Activated CD8-positive, alpha-beta T cell treated with anti-CD3 and anti-CD28 coated beads, Interleukin-2, amount 10 ng/mL, durations not matched to agents 7 days and 5 days (primary cell): ENCODE measurements at regions not wholly inside any gene's neighbourhood (a gene's known extent, or its start where the extent isn't known, plus 50 kb on each side); places are given as distances from the start of the nearest gene placed in this dataset.

Experiments used
- ATAC-seq: fragments of 150-1000 bp; cut with Tn5 transposase; one replicate; pipeline ENCODE4 v1.10.0; 2021; ENCODE audit warnings: moderate library complexity
- CTCF ChIA-PET: fragments of 350-600 bp; sonication (Branson Sonifier 250); formaldehyde crosslinking; loops from one replicate; lab custom pipeline; 2021; ENCODE audit warnings: antibody characterized with exemption; lab: Charles Lee
- POLR2A ChIA-PET: fragments of 350-600 bp; sonication (Branson Sonifier 250); formaldehyde crosslinking; loops from one replicate; lab custom pipeline; 2021; ENCODE audit warnings: antibody characterized with exemption; lab: Charles Lee
- DNase-seq: peaks from one replicate; pipeline ENCODE4 v3.0.0-alpha.2; 2020
- H3K27ac Mint-ChIP-seq: one replicate; pipeline ENCODE4 v1.8.0; 2021; ENCODE audit warnings: mild to moderate bottlenecking, mixed read lengths
- H3K27me3 Mint-ChIP-seq: one replicate; pipeline ENCODE4 v1.8.0; 2021; ENCODE audit warnings: low read depth, mixed read lengths
- H3K36me3 Mint-ChIP-seq: one replicate; pipeline ENCODE4 v1.8.0; 2021; ENCODE audit warnings: low read depth, mixed read lengths
- H3K4me1 Mint-ChIP-seq: one replicate; pipeline ENCODE4 v1.8.0; 2021; ENCODE audit warnings: low read depth, mixed read lengths
- H3K4me3 Mint-ChIP-seq: one replicate; pipeline ENCODE4 v1.8.0; 2021; ENCODE audit warnings: mild to moderate bottlenecking, mixed read lengths
- H3K9me3 Mint-ChIP-seq: one replicate; pipeline ENCODE4 v1.8.0; 2022; ENCODE audit warnings: mixed read lengths; ENCODE audit not compliant: insufficient read depth

GRCh38 chr10:131650169-131650705 is 250.6 kb upstream of the PPP2R2D start:
- ATAC-seq = no peak
- DNase-seq = no peak
- no peaks in the 10 kb centered on the region for H3K4me1 Mint-ChIP-seq
- peaks cover 9% of the 10 kb centered on the region for H3K27me3 Mint-ChIP-seq
- ChIA-PET POLR2A (no interaction called here), CTCF (no interaction called here)
- H3K27ac Mint-ChIP-seq = no peak overlapping the region
- no peak overlapping the region for H3K4me3 Mint-ChIP-seq
- H3K9me3 Mint-ChIP-seq = no peaks in the 10 kb centered on the region
- H3K36me3 Mint-ChIP-seq = no peaks in the 10 kb centered on the region

- Mint-ChIP-seq H3K4me1 (no peaks in the 10 kb centered on the region), H3K36me3 (no peaks in the 10 kb centered on the region), H3K9me3 (no peaks in the 10 kb centered on the region), H3K27ac (no peak overlapping the region), H3K27me3 (peaks cover 9% of the 10 kb centered on the region), H3K4me3 (no peak overlapping the region)
- CTCF ChIA-PET = no interaction called here
- POLR2A ChIA-PET = no interaction called here
- DNase-seq (no peak), ATAC-seq (no peak)
Measured at GRCh38 chr10:131650771-131651673, 249.8 kb upstream of the PPP2R2D start.

GRCh38 chr10:131651674-131652437 is 249.0 kb upstream of the PPP2R2D start:
- POLR2A ChIA-PET = no interaction called here

GRCh38 chr10:131652438-131653139 is 248.2 kb upstream of the PPP2R2D start:
- POLR2A ChIA-PET = no interaction called here
- Mint-ChIP-seq H3K4me1 (no peaks in the 10 kb centered on the region), H3K4me3 (no peak overlapping the region), H3K27me3 (peaks cover 9% of the 10 kb centered on the region), H3K9me3 (no peaks in the 10 kb centered on the region), H3K27ac (no peak overlapping the region), H3K36me3 (no peaks in the 10 kb centered on the region)
- DNase-seq (no peak), ATAC-seq (no peak)
- CTCF ChIA-PET = no interaction called here

More at GRCh38 chr10:131651674-131652437, 249.0 kb upstream of the PPP2R2D start:
- CTCF ChIA-PET = no interaction called here
- H3K4me3 Mint-ChIP-seq = no peak overlapping the region
- no peaks in the 10 kb centered on the region for H3K36me3 Mint-ChIP-seq
- DNase-seq (no peak), ATAC-seq (no peak)
- no peak overlapping the region for H3K27ac Mint-ChIP-seq
- H3K27me3 Mint-ChIP-seq = peaks cover 9% of the 10 kb centered on the region
- H3K9me3 Mint-ChIP-seq = no peaks in the 10 kb centered on the region
- no peaks in the 10 kb centered on the region for H3K4me1 Mint-ChIP-seq

- peaks cover 9% of the 10 kb centered on the region for H3K27me3 Mint-ChIP-seq
- H3K4me3 Mint-ChIP-seq = no peak overlapping the region
- no peaks in the 10 kb centered on the region for H3K9me3 Mint-ChIP-seq
- ATAC-seq (no peak), DNase-seq (no peak)
- CTCF ChIA-PET = no interaction called here
- POLR2A ChIA-PET = no interaction called here
- H3K4me1 Mint-ChIP-seq = no peaks in the 10 kb centered on the region
- no peaks in the 10 kb centered on the region for H3K36me3 Mint-ChIP-seq
- no peak overlapping the region for H3K27ac Mint-ChIP-seq
Measured at GRCh38 chr10:131653140-131653539, 247.7 kb upstream of the PPP2R2D start.

GRCh38 chr10:131653554-131654470 is 247.0 kb upstream of the PPP2R2D start:
- POLR2A ChIA-PET = no interaction called here
- no peaks in the 10 kb centered on the region for H3K9me3 Mint-ChIP-seq
- DNase-seq (no peak), ATAC-seq (no peak)
- CTCF ChIA-PET = no interaction called here
- no peak overlapping the region for H3K27ac Mint-ChIP-seq
- H3K27me3 Mint-ChIP-seq = peaks cover 9% of the 10 kb centered on the region
- no peaks in the 10 kb centered on the region for H3K4me1 Mint-ChIP-seq
- H3K36me3 Mint-ChIP-seq = no peaks in the 10 kb centered on the region
- no peak overlapping the region for H3K4me3 Mint-ChIP-seq

- Mint-ChIP-seq H3K9me3 (no peaks in the 10 kb centered on the region), H3K27me3 (peaks cover 9% of the 10 kb centered on the region), H3K27ac (no peak overlapping the region), H3K36me3 (no peaks in the 10 kb centered on the region), H3K4me1 (no peaks in the 10 kb centered on the region), H3K4me3 (no peak overlapping the region)
- DNase-seq (no peak), ATAC-seq (no peak)
- CTCF ChIA-PET = interaction anchor here (0.7 kb wide), 1 partner anchor 22 kb away, joined by 3 read pairs; no protein-coding TSS in a partner anchor
- POLR2A ChIA-PET = no interaction called here
Measured at GRCh38 chr10:131654471-131655087, 246.2 kb upstream of the PPP2R2D start.

GRCh38 chr10:131655101-131655849 is 245.5 kb upstream of the PPP2R2D start:
- H3K36me3 Mint-ChIP-seq = no peaks in the 10 kb centered on the region
- CTCF ChIA-PET = interaction anchor here (0.7 kb wide), 1 partner anchor 21 kb away, joined by 3 read pairs; no protein-coding TSS in a partner anchor
- no peaks in the 10 kb centered on the region for H3K4me1 Mint-ChIP-seq
- no peaks in the 10 kb centered on the region for H3K9me3 Mint-ChIP-seq
- POLR2A ChIA-PET = no interaction called here
- DNase-seq = no peak
- ATAC-seq = no peak
- no peak overlapping the region for H3K4me3 Mint-ChIP-seq
- H3K27ac Mint-ChIP-seq = no peak overlapping the region
- peaks cover 9% of the 10 kb centered on the region for H3K27me3 Mint-ChIP-seq

- Mint-ChIP-seq H3K4me3 (no peak overlapping the region), H3K9me3 (no peaks in the 10 kb centered on the region), H3K27me3 (peaks cover 9% of the 10 kb centered on the region), H3K36me3 (no peaks in the 10 kb centered on the region), H3K27ac (no peak overlapping the region), H3K4me1 (no peaks in the 10 kb centered on the region)
- DNase-seq = no peak
- ChIA-PET CTCF (no interaction called here), POLR2A (no interaction called here)
- ATAC-seq = no peak
Measured at GRCh38 chr10:131656009-131656408, 244.8 kb upstream of the PPP2R2D start.

GRCh38 chr10:131656431-131656841 is 244.4 kb upstream of the PPP2R2D start:
- ChIA-PET CTCF (no interaction called here), POLR2A (no interaction called here)
- Mint-ChIP-seq H3K36me3 (no peaks in the 10 kb centered on the region), H3K9me3 (no peaks in the 10 kb centered on the region), H3K4me1 (no peaks in the 10 kb centered on the region), H3K27me3 (peaks cover 6% of the 10 kb centered on the region), H3K4me3 (no peak overlapping the region), H3K27ac (no peak overlapping the region)
- ATAC-seq (no peak), DNase-seq (no peak)
